Vagina (tissue), 2 donors: ENCODE measurements at regions not wholly inside any gene's neighbourhood (a gene's known extent, or its start where the extent isn't known, plus 50 kb on each side); places are given as distances from the start of the nearest gene placed in this dataset.

ENCODE experiments used
- CTCF ChIP-seq, 3 experiments: fragments of 450-650 bp in 2 of 3; fragments of 200-600 bp in 1 of 3; sonication (generic) in 1 of 3; IDR thresholded peaks; one replicate each; pipeline ENCODE4 v1.5.1; 2017 to 2019; ENCODE audit warnings: antibody characterized with exemption in 3 of 3, mild to moderate bottlenecking in 2 of 3, moderate library complexity in 2 of 3
- POLR2A ChIP-seq, 2 donors: fragments of 450-650 bp; IDR thresholded peaks; one replicate each; pipeline ENCODE4 v1.6.1; 2017; ENCODE audit warnings: antibody characterized with exemption in 2 of 2, mild to moderate bottlenecking in 2 of 2, moderate library complexity in 2 of 2
- POLR2AphosphoS5 ChIP-seq, 2 donors: sonication (generic); formaldehyde crosslinking; IDR thresholded peaks; one replicate each; pipeline ENCODE4 v1.9.0; 2017; ENCODE audit warnings: antibody characterized with exemption in 2 of 2, mild to moderate bottlenecking in 2 of 2, low read depth in 1 of 2; ENCODE audit not compliant: insufficient read depth in 1 of 2

- TF ChIP-seq POLR2AphosphoS5 (IDR thresholded peaks at IDR 0.05; ENCODE audit: insufficient read depth in 1 of 2, low read depth in 1 of 2), result no peak
- no peak for TF ChIP-seq CTCF (IDR thresholded peaks at IDR 0.05)
- TF ChIP-seq POLR2A (IDR thresholded peaks at IDR 0.05), result no peak
Observed at GRCh38 chr12:131511391-131511802, 199.5 kb upstream of the SFSWAP start.
